HG02678 (cell line): ENCODE measurements at regions not wholly inside any gene's neighbourhood (a gene's known extent, or its start where the extent isn't known, plus 50 kb on each side); places are given as distances from the start of the nearest gene placed in this dataset.

Source experiments
- ATAC-seq: cut with Tn5 transposase; IDR thresholded peaks from one replicate; pipeline ENCODE4 v1.9.1; 2021; ENCODE audit warnings: mild to moderate bottlenecking, moderate library complexity; ENCODE audit not compliant: unreplicated experiment

DNA sequence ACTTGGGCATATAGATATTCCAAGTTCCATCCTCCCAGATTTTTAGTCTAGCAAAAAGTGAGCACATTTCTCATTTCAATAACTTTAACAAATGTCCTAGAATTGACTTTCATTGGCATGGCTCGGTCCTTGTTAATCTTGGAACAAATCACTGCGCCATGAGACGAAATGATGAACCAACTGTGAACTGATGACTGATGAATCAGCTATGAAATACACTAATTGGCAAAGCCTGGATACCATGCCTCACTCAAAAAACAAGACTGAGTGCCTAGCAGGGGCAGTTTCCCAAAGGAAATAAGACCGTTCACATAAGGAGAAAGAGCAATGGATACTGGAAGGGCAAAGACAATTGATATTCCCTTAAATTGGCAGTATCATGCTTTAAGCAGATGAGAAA, 248.6 kb upstream of the VEGFC start:
- ATAC-seq: no peak

DNA sequence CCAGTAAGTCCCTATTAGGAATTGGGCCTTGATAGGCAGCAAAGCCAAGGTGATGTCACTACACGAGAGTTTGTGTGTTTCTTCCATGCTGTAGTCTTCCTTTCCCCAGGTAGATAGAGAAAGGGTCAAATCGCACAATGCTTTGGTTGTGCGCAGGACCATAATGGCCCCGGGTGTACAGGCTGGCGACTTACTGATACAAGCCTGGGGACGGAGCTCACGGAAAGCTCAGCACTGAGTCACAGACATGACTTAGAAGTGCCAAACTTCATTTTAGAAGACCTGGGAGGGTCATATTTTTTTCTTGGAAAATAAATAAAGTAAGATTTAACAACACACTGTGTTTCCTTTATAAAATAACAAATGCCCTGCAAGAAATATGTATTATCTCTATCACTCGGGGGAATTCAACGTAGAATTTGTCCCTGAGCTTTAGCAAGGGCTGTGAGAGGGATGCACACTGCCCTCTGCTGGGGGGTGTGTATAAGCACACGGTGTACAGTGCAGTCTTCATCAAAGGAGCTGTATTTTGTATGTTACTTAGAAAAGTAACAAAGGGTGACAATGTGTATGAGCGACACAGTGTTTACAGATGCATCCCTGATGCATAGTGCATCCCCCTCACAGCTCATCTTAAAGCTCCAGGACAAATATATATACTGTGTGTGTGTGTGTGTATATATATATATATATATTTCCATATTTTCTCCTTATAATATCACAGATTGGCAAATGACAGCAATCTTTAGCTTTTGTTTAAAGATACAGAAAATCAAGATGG, 254.5 kb upstream of the VEGFC start:
- ATAC-seq: peak; percentile 85

DNA sequence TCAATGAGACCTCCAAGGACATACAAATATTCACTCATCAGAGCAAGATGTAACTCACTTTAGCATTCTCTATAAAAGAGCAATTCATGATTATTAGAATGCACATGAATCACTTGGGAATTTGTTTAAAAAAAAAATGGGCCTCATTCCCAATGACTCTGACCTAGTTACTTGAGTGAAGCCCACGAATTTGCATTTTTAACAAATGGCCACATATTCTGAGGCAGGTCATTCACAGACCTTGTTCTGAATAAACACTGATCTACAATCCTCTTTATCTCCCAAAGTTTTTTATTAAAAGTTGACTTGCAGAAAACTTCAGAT, 255.1 kb upstream of the VEGFC start:
- ATAC-seq: no peak

DNA sequence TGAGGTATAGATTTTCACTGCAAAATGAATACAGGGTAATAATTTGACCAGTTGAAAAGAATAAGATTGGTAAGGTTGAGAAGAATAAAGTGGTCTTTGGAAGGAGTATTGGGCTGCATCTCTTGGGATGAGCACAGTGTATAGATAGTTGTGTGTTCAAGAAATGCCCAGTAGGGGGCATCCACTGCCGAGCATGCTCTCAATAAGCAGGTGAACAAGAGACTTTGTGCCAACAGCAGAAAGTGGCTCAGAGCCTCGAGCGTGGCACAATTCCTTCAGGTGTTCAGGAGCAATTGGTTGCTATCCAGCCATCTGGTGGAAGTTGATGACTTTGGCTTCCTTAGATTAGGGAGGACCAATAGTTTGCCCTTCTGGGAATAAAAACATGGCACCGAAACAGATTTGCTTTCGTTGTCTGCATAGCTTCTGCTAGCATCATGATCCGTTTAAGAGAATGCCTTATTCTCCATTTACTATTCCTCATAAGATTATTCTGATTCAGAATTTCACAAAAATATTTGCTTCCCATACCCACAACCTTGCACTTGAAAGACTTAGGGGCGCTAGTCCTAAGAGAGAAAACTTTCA, 258.1 kb upstream of the NEIL3 start:
- ATAC-seq: peak; percentile 85

DNA sequence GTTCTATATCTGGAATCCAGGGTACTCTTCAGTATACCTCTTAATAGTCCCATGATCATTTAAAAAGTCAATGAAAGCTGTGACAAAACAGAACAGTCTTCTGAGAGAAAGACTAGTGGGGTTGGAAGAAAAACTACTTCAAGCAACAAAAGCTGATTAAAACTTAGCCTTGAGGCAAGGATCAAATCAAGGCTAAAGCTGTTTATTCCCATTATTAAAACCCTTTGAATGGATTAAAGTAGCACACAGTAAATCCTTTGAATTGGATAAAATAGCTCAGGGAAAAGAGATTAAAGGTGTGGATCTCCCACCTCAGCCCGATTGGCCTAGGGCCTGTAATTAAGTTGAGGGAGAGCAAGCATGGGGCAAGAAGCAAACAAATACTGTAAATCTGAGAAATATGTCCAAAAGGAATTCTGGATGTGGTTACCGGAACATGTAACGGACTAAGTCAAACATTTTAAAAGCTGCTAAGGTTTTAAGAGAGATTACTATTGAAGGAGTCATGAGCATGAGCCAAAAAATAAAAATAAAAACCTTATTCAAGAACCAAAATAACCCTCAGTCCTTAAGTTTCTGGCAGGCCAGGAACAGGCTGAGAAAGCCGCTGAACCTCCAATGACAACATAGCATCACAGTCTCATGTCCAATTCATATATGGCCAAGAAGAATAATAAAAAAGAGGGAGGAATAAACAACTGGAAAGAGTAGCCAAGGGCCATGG, 257.3 kb upstream of the NEIL3 start:
- no peak for ATAC-seq

DNA sequence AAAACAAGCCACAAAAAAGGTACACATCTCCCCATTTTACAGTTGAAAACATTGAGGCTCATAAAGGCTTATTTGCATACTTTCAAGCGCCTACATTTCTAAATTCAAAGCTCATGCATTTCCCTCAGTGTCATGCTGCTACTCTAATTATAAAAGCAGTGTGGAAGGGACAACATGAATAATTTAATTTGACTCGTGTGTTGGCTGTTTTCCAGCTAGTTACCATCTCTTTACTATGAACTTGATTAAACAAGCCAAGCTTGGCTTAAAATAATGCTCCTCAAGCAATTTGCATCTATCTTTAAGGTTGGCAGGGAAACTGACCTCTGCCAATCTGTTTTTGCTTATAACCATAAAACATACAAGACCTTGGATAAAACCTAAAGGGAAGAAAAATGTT, 252.5 kb upstream of the NEIL3 start:
- ATAC-seq: no peak

DNA sequence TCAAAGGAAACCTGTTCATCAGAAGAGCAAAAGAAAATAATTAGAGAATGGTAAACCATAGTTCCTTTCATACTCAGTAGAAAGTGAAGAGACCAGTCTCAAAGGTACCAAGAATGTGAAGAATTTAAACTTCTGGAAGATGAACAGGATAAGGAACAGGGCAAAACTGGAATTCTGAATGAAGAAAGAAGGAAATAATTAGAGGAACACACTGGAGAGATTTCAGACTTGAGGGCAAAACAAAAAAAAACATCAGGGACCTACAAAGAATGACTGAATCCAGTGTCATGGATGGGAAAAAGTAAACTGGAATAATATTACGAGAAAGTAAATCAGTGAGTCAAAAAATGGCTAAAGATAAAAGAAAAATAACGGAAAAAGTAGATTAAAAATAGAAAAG, 245.6 kb upstream of the NEIL3 start:
- no peak for ATAC-seq

DNA sequence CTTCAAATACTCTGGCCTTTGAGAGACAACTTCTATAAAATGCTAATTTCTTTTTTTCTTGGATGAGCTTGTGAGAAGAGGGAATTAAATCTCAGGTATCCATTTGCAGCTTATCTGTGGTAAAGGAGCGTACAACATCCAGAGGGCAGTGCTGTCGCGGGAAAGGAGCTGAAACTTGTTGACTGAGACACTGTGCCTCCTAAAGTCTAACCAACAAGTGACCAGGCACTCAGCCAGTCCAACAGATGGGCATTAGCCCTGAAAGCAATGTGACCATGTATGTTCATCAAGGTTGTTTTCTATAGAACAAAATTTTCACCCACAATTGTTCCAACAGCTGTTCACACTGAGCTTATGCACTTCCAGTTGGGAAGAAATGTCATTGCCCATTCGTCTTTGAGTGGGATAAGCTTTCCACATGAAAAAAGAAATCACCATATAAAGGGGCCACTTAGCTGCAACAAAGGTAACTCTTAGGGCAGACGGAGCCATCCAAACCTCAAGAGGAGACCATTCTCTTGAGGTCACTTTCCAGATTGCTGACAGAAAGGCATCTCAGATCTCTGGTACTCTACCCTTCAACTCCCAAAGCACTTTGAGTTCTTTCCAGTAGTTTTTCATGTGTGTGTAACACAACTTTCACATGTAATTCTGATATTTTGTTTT, 244.8 kb upstream of the NEIL3 start:
- ATAC-seq: no peak

DNA sequence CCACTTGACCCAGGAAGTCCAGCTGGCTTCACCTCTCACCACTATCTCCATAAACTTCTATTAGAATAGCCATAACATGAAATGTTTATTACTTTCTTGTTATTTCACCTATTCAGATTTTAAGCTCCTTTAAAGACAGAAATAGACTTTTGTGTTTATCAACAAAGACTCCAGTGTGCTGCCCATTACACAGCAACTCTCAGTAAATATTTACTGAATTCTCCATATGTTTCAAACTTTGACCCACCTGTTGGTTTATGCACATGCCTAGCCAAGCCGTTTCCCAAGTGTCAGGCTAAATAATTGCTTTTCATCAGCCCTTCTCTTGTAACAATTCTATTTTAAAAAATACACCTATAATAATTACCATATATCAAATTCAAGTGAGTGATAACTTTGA, 242.9 kb upstream of the NEIL3 start:
- no peak for ATAC-seq

DNA sequence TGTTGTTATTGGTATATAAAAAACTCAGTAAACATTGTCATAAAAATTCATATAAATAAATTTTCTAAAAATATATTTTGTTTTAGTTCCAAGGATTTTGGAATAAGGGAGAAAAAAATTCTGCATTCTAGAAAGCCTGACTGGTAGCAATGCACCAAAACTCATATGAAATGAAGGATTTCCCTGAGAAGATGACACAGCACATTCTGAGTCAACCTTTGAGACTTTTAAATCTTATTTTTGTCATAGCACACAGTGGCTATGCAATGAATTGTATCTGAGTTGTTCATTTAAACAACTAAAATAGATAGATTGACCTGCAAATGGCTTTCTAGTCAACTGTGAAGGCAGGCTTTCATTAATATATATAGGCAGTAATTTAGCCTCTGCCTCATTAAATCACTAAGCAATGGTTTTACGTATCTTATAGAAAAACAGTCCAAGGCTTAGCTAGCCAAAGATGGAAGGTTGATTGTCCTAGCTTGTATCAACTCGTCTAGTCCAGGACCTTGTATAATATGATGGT, 239.1 kb upstream of the NEIL3 start:
- ATAC-seq: no peak

DNA sequence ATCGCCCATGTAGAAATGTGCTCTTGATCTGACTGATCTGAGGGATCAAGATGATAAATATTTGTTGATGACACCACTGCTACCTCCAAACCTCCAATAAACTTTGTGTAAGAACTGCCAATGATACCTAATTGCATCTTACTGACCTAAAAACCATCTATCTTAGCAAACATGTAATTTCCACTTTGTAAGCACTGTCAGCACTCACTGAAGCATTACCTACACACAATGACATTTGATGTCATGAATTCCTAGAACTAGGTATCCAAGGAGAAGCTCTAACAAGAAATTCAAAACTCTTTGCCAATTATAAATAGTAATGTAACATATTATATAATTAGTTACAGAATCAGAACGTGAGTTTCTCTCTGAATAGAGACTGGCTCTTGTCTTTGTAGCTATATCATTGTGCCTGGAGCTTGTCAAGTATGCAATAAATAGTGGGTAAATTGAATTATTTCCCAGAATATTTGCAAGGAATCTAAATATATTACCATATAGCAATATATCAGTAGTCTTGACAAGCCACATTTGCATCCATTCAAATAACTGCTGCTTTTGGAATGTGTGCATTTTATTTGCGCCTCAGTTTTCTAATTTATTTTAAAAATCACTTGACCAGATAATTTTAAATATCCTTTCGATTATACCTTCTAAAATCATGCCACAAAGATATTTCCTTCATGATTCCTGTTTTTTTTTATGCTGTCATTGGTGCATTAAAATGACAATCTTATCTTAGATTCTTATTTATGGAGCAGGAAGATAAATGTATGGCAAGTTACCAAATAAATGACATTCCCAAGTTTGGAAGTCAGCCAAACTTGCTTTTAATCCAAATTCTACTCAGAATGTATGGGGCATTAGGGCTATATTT, 232.3 kb upstream of the NEIL3 start:
- ATAC-seq: no peak

DNA sequence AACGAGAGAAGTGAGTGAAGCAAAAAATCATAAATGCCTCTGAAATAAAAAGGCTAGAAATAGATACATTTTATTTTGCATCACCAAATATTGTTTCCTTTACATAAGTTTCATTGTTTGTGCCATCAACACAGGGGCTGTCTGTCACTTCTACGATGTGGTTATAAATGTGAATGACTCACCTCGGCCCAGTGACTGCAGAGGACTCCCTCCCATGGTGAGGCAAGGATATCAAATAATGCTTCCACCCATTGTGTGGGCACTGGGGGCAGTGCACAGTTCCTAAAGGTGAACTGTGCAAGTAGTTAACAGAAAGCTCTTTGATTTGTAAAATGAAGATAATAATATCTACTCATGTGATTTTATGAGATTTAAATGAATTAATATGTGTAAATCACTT, 230.3 kb upstream of the NEIL3 start:
- no peak for ATAC-seq

DNA sequence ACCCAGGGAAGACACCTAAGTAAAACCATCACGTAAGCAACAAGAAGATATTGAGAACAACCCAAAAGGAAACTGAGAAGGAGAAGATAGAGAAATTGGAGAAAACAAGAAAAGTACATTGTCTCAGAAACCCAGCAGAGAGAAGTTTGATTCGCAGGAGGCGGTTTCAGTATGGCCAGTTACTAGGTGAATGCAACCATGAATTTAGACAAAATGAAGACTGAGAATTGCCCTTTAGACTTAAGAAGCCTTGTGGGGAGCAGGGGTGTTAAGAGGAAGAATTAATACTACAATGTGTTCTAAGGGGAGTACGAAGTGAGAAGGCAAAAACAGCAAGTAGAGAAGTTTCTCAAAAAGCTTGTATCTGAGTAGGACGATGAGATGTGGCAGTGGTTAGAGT, 229.3 kb upstream of the NEIL3 start:
- ATAC-seq: no peak

DNA sequence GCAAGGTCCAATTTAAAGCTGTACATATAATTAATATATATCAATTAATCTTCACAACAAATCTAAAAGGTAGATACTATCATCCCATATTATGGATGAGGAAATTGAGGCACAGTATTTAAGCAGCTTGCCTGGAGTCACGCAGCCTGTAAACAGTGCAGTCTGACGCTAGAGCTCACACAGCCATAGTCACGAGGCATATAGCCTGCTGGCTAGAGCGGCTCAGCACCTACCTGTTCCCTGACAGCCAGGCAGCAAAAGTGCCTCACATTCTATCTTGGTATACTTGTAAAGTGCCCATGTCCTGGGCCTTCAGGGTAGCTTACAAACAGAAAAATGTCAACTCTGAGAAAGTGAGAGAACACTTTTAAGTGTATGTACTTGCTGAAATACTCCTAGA, 222.6 kb upstream of the NEIL3 start:
- no peak for ATAC-seq

DNA sequence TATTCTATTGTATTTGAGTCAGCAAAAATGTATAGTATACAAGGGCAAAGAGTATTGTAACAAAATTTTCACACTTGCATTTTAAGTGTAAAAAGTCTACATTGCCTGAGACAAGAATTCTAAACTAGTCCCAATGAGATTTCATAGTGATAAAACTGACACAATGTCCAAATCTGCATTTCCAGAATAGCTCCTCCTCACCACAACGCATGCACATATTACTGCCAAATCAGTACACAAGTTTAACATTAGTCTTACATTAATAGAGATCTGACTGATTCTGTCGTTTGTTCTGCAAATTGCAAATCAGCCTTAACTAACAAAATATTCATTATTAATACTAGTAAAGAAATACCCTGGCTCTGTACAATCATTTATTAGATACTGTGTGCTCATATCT, 222.2 kb upstream of the NEIL3 start:
- no peak for ATAC-seq

DNA sequence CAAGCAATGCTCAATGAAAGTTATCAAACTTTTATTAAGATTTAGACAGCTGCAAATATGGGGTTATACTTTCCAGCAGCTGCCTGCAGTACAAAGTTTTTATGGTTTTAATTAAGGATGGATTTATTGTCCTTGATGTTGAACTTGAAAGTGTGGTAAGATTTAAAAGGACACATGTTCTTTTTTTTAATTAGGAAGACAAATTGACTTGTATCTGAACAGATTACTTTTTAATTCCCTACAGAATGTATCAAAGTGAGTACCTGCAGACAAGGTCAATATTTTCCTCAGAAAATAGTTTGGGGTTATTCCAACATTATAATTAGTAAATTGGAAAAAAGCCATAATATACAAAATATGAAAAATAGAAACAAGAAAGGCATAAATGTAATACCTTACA, 218.2 kb upstream of the NEIL3 start:
- ATAC-seq: no peak

DNA sequence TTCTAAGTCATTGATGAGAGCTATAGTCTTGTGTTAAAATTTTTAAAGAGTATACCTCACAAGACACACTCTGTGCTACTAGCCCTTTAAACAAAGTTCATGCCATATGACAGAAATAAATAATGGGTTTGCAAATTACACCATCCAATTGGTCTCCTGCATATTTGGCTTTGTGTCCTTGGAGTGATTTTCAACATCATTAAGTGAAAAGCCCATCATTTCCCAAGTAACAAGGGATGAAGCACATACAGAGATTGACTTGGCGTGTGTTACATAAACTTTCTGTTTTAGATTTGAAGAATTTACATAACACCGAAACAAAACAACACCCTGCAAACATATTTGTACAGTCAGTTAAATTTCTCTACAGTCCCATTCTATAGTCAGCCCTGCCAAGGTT, 216.9 kb upstream of the NEIL3 start:
- ATAC-seq: no peak

DNA sequence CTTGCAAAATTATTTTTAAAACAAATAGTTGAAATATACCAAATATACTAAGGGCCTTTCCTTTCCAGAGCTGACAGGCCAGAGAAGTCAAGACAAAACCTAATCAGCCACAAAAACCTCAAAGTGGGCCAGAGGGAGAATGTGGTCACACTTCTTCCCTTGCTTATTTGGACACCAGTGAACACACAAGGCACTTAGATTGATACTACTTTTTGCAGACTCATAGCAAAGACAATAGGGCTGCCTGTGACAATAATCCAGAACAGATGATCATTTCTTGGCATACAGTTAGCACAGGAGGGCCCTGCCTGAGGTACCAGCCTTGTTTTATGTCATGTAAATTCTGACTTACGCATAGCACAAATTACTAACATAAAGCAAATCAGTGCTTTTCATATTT, 215.7 kb upstream of the NEIL3 start:
- no peak for ATAC-seq

DNA sequence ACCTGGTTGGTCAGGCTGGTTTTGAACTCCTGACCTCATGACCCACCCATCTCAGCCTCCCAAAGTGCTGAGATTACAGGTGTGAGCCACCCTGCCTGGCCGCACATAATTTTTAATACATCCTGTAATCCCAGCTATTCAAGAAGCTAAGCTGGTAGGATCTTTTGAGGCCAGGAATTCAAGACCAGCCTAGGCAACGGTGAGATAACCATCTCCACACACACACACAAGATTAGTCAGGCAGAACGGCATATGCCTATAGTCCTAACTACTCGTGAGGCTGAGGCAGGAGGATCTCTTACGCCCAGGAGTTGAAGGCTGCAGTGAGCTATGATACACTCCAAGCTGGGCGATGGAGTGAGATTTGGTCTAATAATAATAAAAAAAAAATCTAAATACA, 212.4 kb upstream of the NEIL3 start:
- no peak for ATAC-seq

DNA sequence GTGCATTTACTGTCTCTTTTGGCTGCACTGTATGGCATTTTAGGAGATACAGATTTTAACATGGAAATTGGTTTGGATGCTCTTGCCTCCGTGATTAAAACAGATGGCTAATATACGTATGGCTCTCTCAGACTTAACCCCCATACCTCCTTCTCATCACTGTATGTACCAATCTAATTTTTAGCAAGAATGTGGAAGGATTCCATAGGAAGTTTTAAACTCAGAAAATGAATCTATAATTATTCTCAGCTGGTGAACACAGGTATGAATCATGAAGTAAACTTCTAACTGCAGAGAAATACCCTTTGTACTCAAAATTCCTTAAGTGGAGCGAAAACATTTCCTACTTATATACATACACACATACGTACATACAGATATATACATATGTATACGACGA, 210.5 kb upstream of the NEIL3 start:
- no peak for ATAC-seq

DNA sequence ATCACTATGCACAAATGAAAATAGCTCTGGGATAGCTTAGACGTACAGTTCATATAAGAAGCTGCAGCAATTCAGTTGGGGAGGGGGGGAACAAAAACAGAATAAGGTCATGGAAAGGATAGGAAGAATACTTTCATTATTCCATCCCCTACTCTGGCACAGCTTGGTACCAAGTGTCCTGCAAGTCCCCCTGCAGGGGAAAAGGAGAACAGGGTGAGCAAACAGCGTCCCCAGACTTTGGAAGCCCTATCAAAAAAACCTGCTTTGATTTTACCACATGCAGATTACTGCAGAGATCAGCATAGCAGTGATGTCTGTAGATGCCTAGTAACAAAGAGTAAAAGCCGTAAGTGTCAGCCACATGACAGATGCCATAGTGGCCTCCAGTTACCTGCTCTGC, 209.4 kb upstream of the NEIL3 start:
- no peak for ATAC-seq
